ENCODE measurements at regions not wholly inside any gene's neighbourhood (a gene's known extent, or its start where the extent isn't known, plus 50 kb on each side); places are given as distances from the start of the nearest gene placed in this dataset.

DNA sequence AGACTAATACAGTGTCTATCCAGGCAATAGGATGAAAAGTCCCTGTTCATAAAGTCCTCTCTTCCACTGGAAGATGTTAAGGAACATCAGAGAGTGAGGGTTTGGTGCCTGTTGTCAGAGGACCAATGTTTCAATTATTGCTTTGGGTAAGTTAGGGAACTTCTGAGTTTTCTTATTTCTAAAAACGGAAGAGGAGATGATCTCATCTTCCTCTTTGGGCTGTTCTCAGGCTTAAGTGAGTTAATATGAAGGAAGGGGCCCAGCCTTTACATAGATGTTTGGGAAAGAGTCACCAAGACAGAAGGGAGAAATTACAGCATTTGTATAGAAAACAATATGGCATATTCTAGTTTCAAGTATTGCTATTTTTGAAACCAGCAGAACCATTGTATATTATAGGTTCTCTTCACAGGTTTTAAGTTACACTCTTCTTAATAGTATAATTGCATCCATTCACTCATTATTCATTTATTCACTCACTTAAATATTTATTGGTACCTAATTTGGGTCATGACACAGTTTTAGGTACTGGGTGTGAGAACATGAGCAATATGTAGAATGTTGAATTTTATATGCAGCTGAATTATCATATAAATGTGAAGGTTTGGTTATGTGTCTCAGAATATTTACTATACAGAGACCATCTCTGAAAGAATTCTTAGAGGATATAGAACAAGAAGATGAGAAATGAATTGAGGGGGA is 68.5 kb upstream of the LRIG3 start:
- intact Hi-C loops (cut with DNase I), result no loop called here
- Histone ChIP-seq H3K36me3 (no peaks in the 10 kb centered on the region), H3K4me1 (no peaks in the 10 kb centered on the region), H3K27me3 (no peaks in the 10 kb centered on the region), H3K9me3 (no peaks in the 10 kb centered on the region), H3K27ac (no peak overlapping the region), H3K4me3 (no peak overlapping the region)
- TF ChIP-seq, protein P1, sequence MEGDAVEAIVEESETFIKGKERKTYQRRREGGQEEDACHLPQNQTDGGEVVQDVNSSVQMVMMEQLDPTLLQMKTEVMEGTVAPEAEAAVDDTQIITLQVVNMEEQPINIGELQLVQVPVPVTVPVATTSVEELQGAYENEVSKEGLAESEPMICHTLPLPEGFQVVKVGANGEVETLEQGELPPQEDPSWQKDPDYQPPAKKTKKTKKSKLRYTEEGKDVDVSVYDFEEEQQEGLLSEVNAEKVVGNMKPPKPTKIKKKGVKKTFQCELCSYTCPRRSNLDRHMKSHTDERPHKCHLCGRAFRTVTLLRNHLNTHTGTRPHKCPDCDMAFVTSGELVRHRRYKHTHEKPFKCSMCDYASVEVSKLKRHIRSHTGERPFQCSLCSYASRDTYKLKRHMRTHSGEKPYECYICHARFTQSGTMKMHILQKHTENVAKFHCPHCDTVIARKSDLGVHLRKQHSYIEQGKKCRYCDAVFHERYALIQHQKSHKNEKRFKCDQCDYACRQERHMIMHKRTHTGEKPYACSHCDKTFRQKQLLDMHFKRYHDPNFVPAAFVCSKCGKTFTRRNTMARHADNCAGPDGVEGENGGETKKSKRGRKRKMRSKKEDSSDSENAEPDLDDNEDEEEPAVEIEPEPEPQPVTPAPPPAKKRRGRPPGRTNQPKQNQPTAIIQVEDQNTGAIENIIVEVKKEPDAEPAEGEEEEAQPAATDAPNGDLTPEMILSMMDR (IDR thresholded peaks at IDR 0.05), result no peak
- FAIRE-seq (no peak), DNase-seq (no peak), ATAC-seq (no peak)
- 88 to 95% methylated on average over 1 of the region's 1 CpG for WGBS, 2 donors

DNA sequence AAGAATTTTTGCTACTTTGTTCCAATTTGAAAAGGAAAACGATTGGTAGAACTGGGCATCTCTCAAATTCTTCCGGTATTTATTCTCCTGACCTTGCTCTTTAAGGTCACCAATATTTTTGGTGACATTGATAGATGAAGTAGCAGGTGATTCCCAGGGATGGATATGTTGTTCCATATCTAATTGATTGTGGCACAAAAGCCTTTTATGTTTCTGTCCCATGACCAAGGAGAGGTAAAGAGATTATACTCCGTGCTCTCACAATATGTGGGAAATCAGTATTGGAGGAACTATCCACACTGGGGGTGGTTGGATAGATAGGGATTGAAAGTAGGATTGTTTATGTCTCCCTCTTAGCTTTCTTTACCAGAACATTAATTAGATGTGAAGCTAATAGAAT is 61.7 kb upstream of the LRIG3 start:
- FAIRE-seq, result no peak
- Histone ChIP-seq H3K4me1 (no peaks in the 10 kb centered on the region), H3K4me3 (no peak overlapping the region), H3K27me3 (no peaks in the 10 kb centered on the region), H3K9me3 (no peaks in the 10 kb centered on the region), H3K36me3 (no peaks in the 10 kb centered on the region), H3K27ac (no peak overlapping the region)
- TF ChIP-seq, protein P1 (IDR thresholded peaks at IDR 0.05), result no peak
- 71 to 78% methylated on average over 3 of the region's 3 CpGs for WGBS, 2 donors
- no peak for DNase-seq
- no peak for ATAC-seq
- intact Hi-C loops (cut with DNase I), result no loop called here

DNA sequence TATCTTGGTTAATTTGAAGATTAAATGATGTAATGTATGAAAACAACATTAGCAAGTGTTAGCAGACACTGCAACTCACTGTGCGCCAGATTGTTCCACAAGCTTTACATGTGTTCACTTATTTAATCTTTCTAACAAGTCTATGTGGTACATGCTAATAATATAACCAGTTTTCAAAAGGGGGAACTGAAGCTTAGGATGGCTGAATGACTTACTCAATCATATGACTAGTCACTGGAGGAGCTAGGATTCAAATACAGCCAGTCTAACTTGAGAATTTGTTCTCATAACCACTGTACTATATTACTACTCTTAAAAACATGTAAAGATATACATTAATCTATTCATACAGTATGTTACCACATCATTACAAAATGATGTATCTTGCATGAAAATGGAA is 60.5 kb upstream of the LRIG3 start:
- ATAC-seq (no peak), DNase-seq (no peak), FAIRE-seq (no peak)
- intact Hi-C loops (cut with DNase I), result no loop called here
- Histone ChIP-seq H3K4me1 (no peaks in the 10 kb centered on the region), H3K4me3 (no peak overlapping the region), H3K27ac (no peak overlapping the region), H3K36me3 (no peaks in the 10 kb centered on the region), H3K27me3 (no peaks in the 10 kb centered on the region), H3K9me3 (no peaks in the 10 kb centered on the region)
- TF ChIP-seq, protein P1 (IDR thresholded peaks at IDR 0.05), result no peak
- 95 to 100% methylated on average over 1 of the region's 1 CpG for WGBS, 2 donors

DNA sequence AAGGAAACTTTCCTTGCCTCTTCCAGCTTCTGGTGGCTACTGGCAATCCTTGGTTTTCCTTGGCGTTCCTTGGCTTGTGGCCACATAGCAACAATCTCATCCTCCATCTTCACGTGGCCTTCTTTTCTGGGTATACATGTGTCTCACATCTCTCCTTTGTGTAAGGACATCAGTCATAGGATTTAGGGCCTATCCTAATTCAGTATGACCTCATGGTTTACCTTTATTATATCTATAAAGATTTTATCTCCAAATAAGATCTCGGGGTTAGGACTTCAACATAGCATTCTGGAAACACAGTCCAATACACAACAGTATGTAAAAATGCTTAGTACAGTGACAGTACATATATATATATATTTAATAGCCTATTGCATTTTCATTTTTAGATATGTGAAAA is 58.4 kb upstream of the LRIG3 start:
- intact Hi-C loops (cut with DNase I), result no loop called here
- DNase-seq, result no peak
- no peak for ATAC-seq
- Histone ChIP-seq H3K27me3 (no peaks in the 10 kb centered on the region), H3K27ac (no peak overlapping the region), H3K4me3 (no peak overlapping the region), H3K36me3 (no peaks in the 10 kb centered on the region), H3K9me3 (no peaks in the 10 kb centered on the region), H3K4me1 (no peaks in the 10 kb centered on the region)
- FAIRE-seq, result no peak
- TF ChIP-seq, protein P1 (IDR thresholded peaks at IDR 0.05), result no peak
- WGBS, 2 donors, result 79 to 82% methylated on average over 3 of the region's 3 CpGs

DNA sequence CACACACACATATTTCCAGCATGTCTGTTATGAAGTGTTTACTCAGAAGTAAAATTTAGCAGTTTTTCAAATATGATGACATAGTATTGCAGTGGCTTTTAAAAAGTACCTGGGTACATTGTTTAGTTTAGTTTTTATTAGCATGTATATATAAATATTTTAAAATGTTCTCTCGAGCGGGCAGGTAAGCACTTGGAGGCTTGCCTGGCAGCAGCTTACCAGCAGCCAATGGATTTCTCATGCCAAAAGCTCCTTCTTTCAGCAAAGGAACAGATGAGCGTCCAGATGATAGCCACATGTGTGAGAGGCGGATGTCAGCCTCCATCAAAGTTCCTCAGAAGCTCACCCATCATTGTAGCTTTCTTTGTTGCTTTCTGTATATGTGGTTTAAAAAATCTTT is 57.2 kb upstream of the LRIG3 start:
- DNase-seq (no peak), ATAC-seq (no peak), FAIRE-seq (no peak)
- Histone ChIP-seq H3K9me3 (no peaks in the 10 kb centered on the region), H3K36me3 (no peaks in the 10 kb centered on the region), H3K27me3 (no peaks in the 10 kb centered on the region), H3K4me1 (no peaks in the 10 kb centered on the region), H3K27ac (no peak overlapping the region), H3K4me3 (no peak overlapping the region)
- WGBS, 2 donors, result 65 to 68% methylated on average over 4 of the region's 4 CpGs
- intact Hi-C loops (cut with DNase I), result no loop called here
- TF ChIP-seq, protein P1 (IDR thresholded peaks at IDR 0.05), result no peak

All from pancreas (tissue), 10 donors.